ENCODE measurements at regions not wholly inside any gene's neighbourhood (a gene's known extent, or its start where the extent isn't known, plus 50 kb on each side); places are given as distances from the start of the nearest gene placed in this dataset.
"Not testable (repeated sequence)": the region's sequence is repeated elsewhere in the genome, so short reads cannot be mapped to it uniquely, and the experiment has no call there.

DNA sequence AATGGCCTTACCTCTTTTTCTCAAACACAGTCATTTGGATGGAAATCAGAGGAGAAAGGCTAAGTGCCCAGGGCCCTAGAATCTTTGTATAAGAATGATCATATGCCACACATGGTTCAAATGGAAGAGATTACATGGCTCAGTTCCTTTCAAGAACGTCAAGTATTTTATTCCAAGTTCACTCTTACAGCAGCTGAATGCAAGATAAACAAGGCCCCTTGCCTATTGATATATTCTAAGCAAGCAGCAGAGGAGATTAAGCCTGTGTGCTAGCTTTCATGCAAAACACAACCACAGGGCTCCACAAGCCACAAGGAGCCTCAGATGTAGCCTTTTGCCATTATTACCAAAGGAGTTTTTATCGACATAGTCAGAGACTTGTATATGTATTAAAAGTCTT, 55.3 kb upstream of the SLCO6A1 start:
- peak in 4 of 11 donors; percentile 15 to 57 (median 32) for DNase-seq (ENCODE audit: extremely low read depth in 1 of 11, low read depth in 9 of 11, low spot score in 4 of 11)

DNA sequence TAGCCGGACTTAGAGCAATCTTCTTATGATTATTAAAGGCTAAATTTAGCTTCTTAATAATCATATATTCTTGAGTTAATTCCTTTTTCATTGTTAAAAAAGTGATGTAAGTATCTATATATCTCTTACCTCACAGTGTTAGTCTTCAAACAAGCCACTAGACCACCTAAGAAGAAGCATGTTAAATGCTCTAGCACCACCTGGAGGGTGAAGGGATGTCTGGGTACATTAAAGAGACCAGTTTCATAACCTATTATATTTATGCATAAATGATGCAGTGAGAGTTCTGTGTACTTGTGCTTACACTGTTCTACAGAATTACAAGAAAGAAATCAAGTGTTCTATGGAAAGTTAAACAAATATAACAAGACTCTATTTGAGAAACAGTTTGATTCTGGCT, 55.9 kb upstream of the SLCO6A1 start:
- DNase-seq (ENCODE audit: extremely low read depth in 1 of 11, low read depth in 9 of 11, low spot score in 4 of 11), result peak in 3 of 11 donors; percentile 22 to 46 (median 28)

DNA sequence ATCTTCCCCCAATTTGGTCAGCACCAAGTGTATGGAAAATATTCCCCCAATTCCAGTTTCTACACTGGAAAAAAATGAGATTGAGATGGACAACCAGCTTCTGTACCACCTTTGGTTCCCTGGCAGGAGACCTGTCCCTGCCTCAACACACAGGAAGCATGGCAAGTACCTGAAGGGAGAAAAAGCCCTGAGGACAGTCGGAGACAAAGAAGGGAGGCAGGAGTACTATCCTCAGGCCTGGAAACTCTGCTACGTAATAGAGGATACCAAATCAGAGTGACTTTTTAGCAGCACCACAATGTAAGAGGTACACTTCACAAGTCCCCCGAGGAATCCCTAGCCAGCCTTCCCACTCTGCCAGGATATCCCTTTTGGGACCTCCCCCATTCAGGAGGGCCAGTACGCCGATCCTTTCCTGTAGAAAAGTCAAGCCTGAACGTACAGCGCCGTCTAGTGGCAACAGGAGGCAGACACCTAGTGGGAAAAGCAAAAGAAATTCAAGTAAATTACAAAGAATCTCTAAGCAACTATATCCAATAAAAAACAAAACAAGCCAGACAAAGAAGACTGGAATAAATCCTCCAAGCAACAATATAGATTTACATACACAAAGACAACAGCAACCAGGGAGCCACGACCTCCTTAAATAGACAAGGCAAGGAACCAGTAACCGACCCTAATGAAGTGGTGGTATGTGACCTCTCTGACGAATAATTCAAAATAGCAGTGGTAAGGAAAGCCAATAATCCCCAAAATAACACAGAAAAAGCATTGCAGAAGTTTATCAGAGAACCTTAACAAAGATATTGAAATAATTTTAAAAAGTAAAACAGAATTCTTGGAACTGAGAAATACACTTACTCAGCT, 63.3 kb upstream of the SLCO6A1 start:
- no peak for DNase-seq (ENCODE audit: extremely low read depth in 1 of 11, low read depth in 9 of 11, low spot score in 4 of 11)

DNA sequence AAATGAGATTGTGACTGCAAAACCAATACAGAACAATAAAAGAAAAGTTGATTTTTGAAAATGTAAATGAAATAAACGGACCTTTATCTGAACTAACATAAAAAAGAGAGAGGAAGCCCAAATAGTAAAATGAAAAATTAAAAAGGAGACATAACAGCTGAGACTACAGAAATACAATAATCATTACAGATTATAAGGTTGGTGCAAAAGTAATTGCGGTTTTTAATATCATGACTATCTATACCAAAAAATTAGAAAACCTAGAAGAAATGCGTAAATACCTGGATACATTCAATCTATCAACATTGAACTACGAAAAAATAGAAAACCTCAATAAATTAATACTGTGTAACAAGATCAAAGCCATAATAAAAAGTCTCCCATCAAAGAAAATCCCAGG, 71.9 kb upstream of the SLCO6A1 start:
- DNase-seq (ENCODE audit: extremely low read depth in 1 of 11, low read depth in 9 of 11, low spot score in 4 of 11), result no peak

DNA sequence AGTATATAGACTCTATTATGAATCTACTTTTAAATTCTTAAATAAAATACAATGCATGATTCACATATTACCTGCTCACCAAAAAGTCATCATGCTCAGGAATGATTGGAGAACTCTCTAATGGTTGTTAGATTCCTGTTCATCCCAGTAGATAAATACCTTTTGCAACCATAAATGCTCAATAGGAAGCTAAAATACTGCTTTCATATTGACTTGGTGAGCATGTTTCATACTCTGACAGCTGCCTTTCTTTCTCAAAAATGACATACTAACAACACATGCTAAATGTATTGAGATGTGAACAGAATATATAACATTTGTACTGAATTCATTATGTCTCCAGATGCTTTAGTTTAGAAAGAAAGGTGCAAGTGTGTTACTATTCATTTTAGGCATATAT, 79.6 kb upstream of the SLCO6A1 start:
- DNase-seq (ENCODE audit: extremely low read depth in 1 of 11, low read depth in 9 of 11, low spot score in 4 of 11), result no peak

DNA sequence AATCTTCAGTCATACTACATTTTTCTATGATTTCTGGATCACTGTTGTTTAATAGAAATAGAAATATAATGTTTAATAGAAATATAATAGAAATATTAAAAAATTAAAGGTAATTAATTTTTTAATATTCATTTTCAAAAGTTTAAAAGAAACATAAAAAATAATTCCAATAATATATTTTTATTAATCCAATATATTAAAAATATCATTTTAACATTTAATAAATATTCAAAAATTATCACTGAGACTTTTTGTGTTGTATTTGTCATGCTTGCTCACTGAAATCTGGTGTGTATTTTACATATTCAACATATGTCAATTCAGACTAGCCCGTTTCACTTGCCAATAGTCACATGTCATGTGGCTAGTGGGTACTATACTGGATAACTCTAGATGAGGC, 80.6 kb upstream of the SLCO6A1 start:
- no peak for DNase-seq (ENCODE audit: extremely low read depth in 1 of 11, low read depth in 9 of 11, low spot score in 4 of 11)

DNA sequence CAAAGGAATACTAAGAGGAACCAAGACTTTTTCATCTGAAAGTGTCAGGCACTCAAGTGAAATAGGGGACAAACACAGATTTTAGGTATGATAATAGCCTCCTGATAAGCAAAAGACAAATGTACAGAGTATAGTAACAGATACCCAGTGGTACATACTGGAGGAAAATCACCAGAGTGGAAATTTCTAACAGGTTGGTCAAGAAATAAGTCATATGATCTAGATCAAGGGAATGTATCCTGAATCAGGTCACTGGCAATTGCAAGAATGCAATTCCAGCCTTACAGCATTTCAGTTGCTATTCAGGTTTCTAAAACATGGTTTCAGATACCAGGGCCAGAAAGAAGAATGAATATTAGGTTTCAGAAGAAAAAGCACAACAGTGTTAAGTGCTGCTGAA, 82.2 kb upstream of the SLCO6A1 start:
- DNase-seq (ENCODE audit: extremely low read depth in 1 of 11, low read depth in 9 of 11, low spot score in 4 of 11), result no peak

DNA sequence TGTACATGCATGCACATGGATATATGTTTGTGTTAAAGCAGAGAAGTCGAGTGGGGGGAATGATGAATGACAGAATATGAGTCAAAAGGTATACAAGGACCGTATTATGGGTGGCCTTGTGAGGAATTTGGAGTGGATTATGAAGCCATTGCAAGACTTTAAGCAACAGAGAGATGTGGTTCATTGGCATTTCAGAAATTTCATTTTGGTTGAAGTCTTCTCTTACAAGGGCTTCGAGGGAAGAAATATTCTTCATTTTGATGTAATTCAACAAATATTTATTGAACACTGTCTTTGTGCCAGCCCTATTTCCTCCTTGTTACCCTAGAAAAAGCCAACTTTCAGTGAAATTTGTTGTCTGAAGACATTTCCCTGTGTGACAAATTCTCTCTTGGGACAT, 83.9 kb upstream of the SLCO6A1 start:
- DNase-seq (ENCODE audit: extremely low read depth in 1 of 11, low read depth in 9 of 11, low spot score in 4 of 11), result no peak

DNA sequence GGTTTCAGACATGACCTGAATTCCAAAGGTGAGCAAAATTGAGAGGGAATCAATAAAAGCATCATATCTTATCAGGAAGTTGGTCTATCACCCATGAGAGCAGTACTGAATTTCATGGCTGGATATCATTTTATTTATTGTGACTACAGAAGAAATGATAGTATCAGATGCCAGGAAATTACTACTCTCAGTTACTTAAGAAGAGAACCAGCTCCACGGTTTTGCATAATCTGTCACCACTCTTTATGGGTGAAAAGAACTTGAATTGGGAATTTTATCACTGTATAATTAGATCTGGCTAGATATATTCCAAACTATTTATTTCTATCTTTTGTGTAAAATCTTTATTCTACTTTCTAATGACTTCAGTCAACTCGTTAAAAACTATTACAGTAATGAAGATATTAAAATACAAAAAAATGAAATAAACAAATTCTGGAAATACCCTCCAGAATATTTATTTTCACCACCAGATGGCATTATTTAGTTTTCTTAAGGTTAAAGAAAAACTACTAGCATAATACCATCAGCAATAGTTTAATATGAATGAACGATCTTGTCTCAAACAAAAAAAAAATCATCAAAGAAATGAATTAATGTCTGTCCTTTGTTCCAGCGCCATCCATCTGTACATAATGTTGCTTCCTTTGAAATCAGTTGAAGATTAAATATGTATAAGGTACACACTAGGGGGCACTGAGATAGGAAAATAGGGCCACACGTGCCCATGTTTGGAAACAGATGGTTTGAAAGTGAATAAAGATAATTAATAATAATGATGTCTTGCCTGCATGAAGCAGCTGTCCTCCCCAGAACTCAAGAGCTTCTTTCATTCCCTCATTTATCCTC, 84.7 kb upstream of the SLCO6A1 start:
- DNase-seq (ENCODE audit: extremely low read depth in 1 of 11, low read depth in 9 of 11, low spot score in 4 of 11), result peak in 2 of 11 donors; percentile 5 to 13

DNA sequence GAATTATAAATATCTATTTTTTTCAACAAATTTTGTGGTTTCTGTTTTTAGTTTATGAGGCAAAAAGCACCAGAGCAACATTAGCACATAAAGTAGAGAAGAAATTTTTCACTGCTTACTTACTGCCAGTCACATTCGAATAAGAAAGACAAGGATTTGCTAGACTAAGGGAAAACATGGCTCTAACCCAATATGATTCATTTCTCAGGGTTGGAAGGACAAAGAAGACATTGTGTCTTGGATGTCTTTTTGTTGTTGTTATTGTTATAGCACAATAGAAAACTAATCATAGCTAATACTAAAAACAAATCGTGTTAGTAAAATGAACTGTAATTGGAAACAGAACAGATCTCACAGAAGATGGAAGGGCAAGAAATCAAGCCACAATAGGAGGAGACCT, 90.9 kb upstream of the SLCO6A1 start:
- no peak for DNase-seq (ENCODE audit: extremely low read depth in 1 of 11, low read depth in 9 of 11, low spot score in 4 of 11)

DNA sequence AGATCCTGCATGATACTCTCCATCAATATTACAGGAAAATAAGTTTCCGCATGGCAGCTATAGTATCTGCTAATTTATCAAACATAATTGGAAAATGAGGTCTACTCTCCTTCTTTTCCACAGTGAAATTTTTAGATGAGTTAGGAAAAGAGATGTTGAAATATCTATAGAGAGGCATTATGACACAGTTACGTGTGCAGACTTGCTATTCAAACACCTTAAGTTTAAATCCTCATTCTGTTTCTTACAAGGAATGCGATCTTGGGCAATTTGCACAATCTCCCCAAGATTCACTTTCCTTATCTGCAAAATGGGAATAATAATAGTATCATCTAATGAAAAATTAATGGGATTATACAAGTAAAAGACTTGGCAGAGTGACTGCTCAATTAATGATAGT, 91.7 kb upstream of the SLCO6A1 start:
- no peak for DNase-seq (ENCODE audit: extremely low read depth in 1 of 11, low read depth in 9 of 11, low spot score in 4 of 11)

DNA sequence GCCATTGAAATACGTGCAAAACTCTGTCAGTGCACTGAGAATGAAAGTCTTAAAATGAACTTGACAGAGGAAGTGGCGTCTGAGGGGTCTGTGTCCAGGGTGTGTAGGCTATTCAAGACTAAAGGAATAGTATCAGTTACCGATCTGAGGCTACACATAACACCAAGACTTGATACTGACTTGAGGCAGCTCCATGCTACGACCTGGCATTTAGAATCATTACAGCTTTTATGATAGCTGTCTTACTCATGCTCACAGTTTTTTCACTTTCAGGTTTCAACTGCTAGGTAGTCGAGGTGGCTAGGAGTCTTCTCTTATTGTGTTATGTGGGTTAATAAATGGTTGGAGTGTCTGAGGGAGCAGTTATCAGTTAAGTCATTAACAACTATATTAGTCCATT, 92.8 kb upstream of the SLCO6A1 start:
- DNase-seq (ENCODE audit: extremely low read depth in 1 of 11, low read depth in 9 of 11, low spot score in 4 of 11), result no peak

DNA sequence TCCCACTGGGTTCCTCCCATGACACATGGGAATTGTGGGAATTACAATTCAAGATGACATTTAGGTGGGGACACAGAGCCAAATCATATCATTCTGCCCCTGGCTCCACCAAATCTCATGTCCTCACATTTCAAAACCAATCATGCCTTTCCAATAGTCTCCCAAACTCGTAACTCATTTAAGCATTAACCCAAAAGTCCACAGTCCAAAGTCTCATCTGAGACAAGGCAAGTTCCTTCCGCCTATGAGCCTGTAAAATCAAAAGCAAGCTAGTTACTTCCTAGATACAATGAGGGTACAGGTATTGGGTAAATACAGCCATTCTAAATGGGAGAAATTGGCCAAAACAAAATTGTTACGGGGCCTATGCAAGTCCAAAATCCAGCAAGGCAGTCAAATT, 93.8 kb upstream of the SLCO6A1 start:
- DNase-seq (ENCODE audit: extremely low read depth in 1 of 11, low read depth in 9 of 11, low spot score in 4 of 11), result not testable (repeated sequence)

DNA sequence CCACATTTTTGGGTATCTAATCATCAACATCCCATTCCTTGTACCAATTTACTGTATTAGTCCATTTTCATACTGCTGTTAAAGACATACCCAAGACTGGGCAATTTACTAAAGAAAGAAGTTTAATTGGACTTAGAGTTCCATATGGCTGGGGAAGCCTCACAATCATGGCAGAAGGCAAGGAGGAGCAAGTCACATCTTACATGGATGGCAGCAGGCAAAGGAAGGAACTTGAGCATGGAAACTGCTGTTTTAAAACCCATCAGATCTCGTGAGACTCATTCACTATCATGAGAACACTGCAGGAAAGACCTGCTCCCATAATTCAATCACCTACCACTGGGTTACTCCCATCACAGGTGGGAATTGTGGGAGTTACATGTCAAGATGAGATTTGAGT, 95.4 kb upstream of the SLCO6A1 start:
- no peak for DNase-seq (ENCODE audit: extremely low read depth in 1 of 11, low read depth in 9 of 11, low spot score in 4 of 11)

DNA sequence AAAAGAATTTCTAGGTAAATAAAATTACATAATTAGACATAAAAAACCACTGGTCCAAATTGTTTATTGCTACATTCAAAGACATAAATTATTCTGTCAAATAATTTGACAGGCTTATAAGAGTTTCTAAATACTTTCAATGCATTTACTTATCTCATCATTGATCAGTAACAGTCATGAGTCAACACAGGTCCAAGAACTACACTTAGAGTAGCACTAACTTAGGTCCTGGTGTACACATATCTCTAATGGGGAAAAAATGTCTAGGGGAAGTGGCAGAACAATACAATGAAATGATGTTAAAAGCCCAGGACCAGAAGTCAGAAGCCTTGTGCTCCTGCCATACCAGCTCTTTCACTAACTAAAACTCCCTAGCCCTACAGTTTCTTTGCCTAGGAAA, 96.5 kb upstream of the SLCO6A1 start:
- no peak for DNase-seq (ENCODE audit: extremely low read depth in 1 of 11, low read depth in 9 of 11, low spot score in 4 of 11)

DNA sequence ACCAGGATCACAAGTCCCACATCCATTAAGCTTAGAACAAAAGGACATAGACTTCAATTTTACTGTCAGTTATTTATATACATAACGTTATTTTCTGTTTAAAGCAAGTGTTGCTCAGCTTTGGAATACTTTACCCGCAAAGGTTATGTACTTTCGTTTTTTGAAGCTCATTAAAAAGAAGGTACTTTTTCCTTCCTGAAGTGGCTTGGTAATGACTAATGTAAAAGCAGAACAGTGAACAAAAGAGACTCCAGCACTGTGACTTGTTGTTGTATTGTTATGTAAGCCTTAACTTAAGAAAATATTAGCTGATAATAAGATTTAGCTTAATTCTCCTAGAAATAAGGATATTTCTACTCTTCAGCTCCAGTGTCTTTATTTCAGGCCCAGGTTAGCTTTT, 97.3 kb upstream of the SLCO6A1 start:
- no peak for DNase-seq (ENCODE audit: extremely low read depth in 1 of 11, low read depth in 9 of 11, low spot score in 4 of 11)

DNA sequence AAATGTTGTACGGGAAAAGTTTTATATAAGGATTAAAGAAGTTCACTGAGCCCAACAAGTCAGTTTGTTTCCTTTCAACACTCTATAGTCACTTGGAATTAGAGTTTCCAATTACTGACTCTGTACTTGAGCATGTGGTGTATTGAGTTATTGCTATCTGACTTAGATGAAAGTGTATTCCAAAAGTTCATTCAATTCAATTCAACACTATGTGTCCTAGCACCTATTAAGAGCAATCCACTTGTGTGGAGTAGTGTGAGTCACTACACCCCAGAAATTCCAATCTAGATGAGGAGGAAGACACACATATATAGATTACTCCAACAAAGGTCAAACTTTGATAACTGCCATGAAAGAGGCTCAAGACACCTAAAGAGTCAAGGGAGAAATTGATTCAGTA, 98.2 kb upstream of the SLCO6A1 start:
- DNase-seq (ENCODE audit: extremely low read depth in 1 of 11, low read depth in 9 of 11, low spot score in 4 of 11), result no peak

DNA sequence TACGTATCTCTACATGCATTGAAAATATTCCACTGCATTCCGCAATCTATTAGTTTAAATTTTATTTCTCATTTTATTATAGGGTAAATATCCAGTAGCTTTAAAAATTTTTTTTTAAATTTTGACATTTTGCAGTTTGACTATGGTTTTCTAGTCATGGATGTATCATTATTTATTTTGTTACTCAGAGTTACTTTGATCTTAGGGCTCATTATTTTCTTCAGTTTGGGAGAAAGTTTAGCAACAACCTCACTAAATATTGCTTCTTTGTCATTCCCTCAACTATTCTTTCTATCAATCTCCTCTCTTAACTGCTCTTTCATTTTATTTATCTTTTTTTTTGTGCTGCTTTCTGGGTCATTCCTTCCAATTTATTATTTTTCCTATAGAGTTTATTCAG, 100.5 kb upstream of the SLCO6A1 start:
- no peak for DNase-seq (ENCODE audit: extremely low read depth in 1 of 11, low read depth in 9 of 11, low spot score in 4 of 11)

DNA sequence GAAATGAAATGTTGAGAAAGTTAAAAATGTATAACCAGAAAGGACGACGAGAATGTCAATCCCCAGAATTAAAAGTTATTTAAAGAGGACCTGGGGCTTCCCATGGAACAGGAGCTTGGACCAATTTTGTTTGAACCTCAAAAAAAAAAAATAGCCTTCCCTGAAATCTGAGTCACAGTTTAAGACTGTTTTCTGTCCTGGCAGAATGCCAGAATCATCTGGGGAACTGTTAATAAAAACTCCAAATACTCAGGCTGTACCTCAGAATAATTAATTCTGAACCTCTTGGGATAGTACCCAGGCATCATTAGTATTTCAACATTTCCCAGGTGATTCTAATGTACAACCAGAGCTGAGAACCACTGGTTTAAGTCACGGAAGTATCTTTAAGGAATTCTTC, 102.2 kb upstream of the SLCO6A1 start:
- DNase-seq (ENCODE audit: extremely low read depth in 1 of 11, low read depth in 9 of 11, low spot score in 4 of 11), result no peak

DNA sequence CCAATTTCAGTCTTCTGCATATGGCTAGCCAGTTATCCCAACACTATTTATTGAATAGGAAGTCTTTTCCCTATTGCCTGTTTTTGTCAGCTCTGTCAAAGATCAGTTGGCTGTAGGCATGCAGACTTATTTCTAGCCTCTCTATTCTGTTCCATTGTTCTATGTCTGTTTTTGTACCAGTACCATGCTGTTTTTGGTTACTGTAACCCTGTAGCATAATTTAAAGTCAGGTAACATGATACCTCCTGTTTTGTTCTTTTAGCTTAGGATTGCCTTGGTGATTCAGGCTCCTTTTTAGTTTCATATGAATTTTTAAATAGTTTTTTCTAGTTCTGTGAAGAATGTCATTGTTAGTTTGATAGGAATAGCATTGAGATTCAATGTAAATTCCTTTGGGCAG, 104.9 kb upstream of the SLCO6A1 start:
- no peak for DNase-seq (ENCODE audit: extremely low read depth in 1 of 11, low read depth in 9 of 11, low spot score in 4 of 11)
